Muscle of leg (tissue), 3 donors: ENCODE measurements at regions not wholly inside any gene's neighbourhood (a gene's known extent, or its start where the extent isn't known, plus 50 kb on each side); places are given as distances from the start of the nearest gene placed in this dataset.
"Not testable (repeated sequence)": the region's sequence is repeated elsewhere in the genome, so short reads cannot be mapped to it uniquely, and the experiment has no call there.

Source experiments
- DNase-seq: peaks from one replicate; pipeline ENCODE4 v3.0.0; 2013
- H3K27ac ChIP-seq: one replicate; pipeline ENCODE4 v1.5.1; 2013; ENCODE audit warnings: mild to moderate bottlenecking, low read length, control low read depth
- H3K27me3 ChIP-seq: one replicate; pipeline ENCODE4 v1.6.1; 2013; ENCODE audit warnings: low read length; ENCODE audit not compliant: control insufficient read depth, insufficient read depth
- H3K36me3 ChIP-seq: one replicate; pipeline ENCODE4 v1.6.1; 2013; ENCODE audit warnings: low read length; ENCODE audit not compliant: control insufficient read depth, insufficient read depth
- H3K4me1 ChIP-seq: one replicate; pipeline ENCODE4 v1.6.1; 2013; ENCODE audit warnings: low read length; ENCODE audit not compliant: control insufficient read depth, insufficient read depth
- H3K4me3 ChIP-seq: one replicate; pipeline ENCODE4 v1.5.1; 2013; ENCODE audit warnings: low read length, control low read depth
- H3K9me3 ChIP-seq: replicated peaks from 2 replicates; pipeline ENCODE4 v1.6.1; 2013; ENCODE audit warnings: low read depth, low read length; ENCODE audit not compliant: control insufficient read depth
- WGBS: methylation state at CpG from one replicate; pipeline ENCODE4 v1.1.5; 2013; ENCODE audit warnings: missing lambda C conversion rate; ENCODE audit not compliant: insufficient coverage; 5-methylcytosine and 5-hydroxymethylcytosine counted together

- not testable (repeated sequence) for H3K4me3 ChIP-seq, H3K36me3 ChIP-seq, H3K27ac ChIP-seq, H3K27me3 ChIP-seq, DNase-seq, H3K9me3 ChIP-seq, H3K4me1 ChIP-seq
- no CpG with 5 or more reads among the region's 2 CpGs for WGBS
Measured at GRCh38 chr10:46693218-46693617, 114.3 kb downstream of the SYT15 start.

- H3K27ac ChIP-seq, DNase-seq, H3K4me3 ChIP-seq, H3K36me3 ChIP-seq, H3K27me3 ChIP-seq, H3K9me3 ChIP-seq, H3K4me1 ChIP-seq: not testable (repeated sequence)
Measured at GRCh38 chr10:46717264-46717663, 138.3 kb downstream of the SYT15 start.

- no CpG with 5 or more reads among the region's 3 CpGs for WGBS
Measured at GRCh38 chr10:46718014-46718413, 139.1 kb downstream of the SYT15 start.

GRCh38 chr10:46720386-46720785 is 141.5 kb downstream of the SYT15 start:
- peak; percentile 25 for DNase-seq
- not testable (repeated sequence) for H3K9me3 ChIP-seq, H3K27ac ChIP-seq, H3K36me3 ChIP-seq, H3K4me3 ChIP-seq, H3K4me1 ChIP-seq, H3K27me3 ChIP-seq
- no CpG with 5 or more reads among the region's 1 CpG for WGBS

More at GRCh38 chr10:46718014-46718413, 139.1 kb downstream of the SYT15 start:
- H3K9me3 ChIP-seq, H3K4me3 ChIP-seq, H3K27ac ChIP-seq, H3K36me3 ChIP-seq, H3K4me1 ChIP-seq, DNase-seq, H3K27me3 ChIP-seq: not testable (repeated sequence)

- H3K27me3 ChIP-seq, H3K36me3 ChIP-seq, DNase-seq, H3K4me3 ChIP-seq, H3K9me3 ChIP-seq, H3K27ac ChIP-seq, H3K4me1 ChIP-seq: not testable (repeated sequence)
- WGBS = no CpG with 5 or more reads among the region's 4 CpGs
Measured at GRCh38 chr10:46720811-46721518, 142.0 kb downstream of the SYT15 start.

- H3K4me1 ChIP-seq, H3K36me3 ChIP-seq, H3K4me3 ChIP-seq, H3K9me3 ChIP-seq, H3K27me3 ChIP-seq, H3K27ac ChIP-seq, DNase-seq: not testable (repeated sequence)
- WGBS = 60% methylated on average over 1 of the region's 3 CpGs
Measured at GRCh38 chr10:46724258-46724657, 145.3 kb downstream of the SYT15 start.

- not testable (repeated sequence) for H3K27me3 ChIP-seq, DNase-seq, H3K36me3 ChIP-seq, H3K27ac ChIP-seq, H3K9me3 ChIP-seq, H3K4me1 ChIP-seq, H3K4me3 ChIP-seq
Measured at GRCh38 chr10:46728359-46728758, 149.4 kb downstream of the SYT15 start.

GRCh38 chr10:46730729-46731128 is 151.8 kb downstream of the SYT15 start:
- H3K27ac ChIP-seq, H3K27me3 ChIP-seq, H3K4me1 ChIP-seq, H3K36me3 ChIP-seq, DNase-seq, H3K4me3 ChIP-seq, H3K9me3 ChIP-seq: not testable (repeated sequence)
- no CpG with 5 or more reads among the region's 3 CpGs for WGBS

- no CpG with 5 or more reads among the region's 1 CpG for WGBS
- not testable (repeated sequence) for H3K4me3 ChIP-seq
Measured at GRCh38 chr10:46733635-46734261, 154.8 kb downstream of the SYT15 start.

GRCh38 chr10:46734262-46734642 is 155.3 kb downstream of the SYT15 start:
- not testable (repeated sequence) for DNase-seq, H3K4me1 ChIP-seq, H3K9me3 ChIP-seq, H3K4me3 ChIP-seq, H3K27ac ChIP-seq, H3K36me3 ChIP-seq, H3K27me3 ChIP-seq

More at GRCh38 chr10:46733635-46734261, 154.8 kb downstream of the SYT15 start:
- H3K36me3 ChIP-seq, H3K4me1 ChIP-seq, H3K27ac ChIP-seq, H3K27me3 ChIP-seq, DNase-seq, H3K9me3 ChIP-seq: not testable (repeated sequence)

- not testable (repeated sequence) for H3K4me3 ChIP-seq, H3K4me1 ChIP-seq, H3K27me3 ChIP-seq, H3K27ac ChIP-seq, H3K36me3 ChIP-seq, DNase-seq, H3K9me3 ChIP-seq
- WGBS = no CpG with 5 or more reads among the region's 16 CpGs
Measured at GRCh38 chr10:46739919-46740318, 161.0 kb downstream of the SYT15 start.
